HFFc6 (cell line): ENCODE measurements at regions not wholly inside any gene's neighbourhood (a gene's known extent, or its start where the extent isn't known, plus 50 kb on each side); places are given as distances from the start of the nearest gene placed in this dataset.

Experiments used
- DNase-seq: peaks from one replicate; pipeline ENCODE4 v3.0.0-alpha.2; 2018
- H3K27ac Mint-ChIP-seq: 2 replicates; pipeline ENCODE4 v1.8.0; 2020; ENCODE audit warnings: mild to moderate bottlenecking, mixed read lengths
- H3K27me3 Mint-ChIP-seq: 2 replicates; pipeline ENCODE4 v1.8.0; 2021; ENCODE audit warnings: mild to moderate bottlenecking, moderate library complexity, mixed read lengths; ENCODE audit not compliant: insufficient read depth
- H3K36me3 Mint-ChIP-seq: 2 replicates; pipeline ENCODE4 v1.8.0; 2021; ENCODE audit warnings: low read depth, mixed read lengths
- H3K4me1 Mint-ChIP-seq: 2 replicates; pipeline ENCODE4 v1.8.0; 2020; ENCODE audit warnings: low read depth, mixed read lengths
- H3K4me3 Mint-ChIP-seq: 2 replicates; pipeline ENCODE4 v1.8.0; 2020; ENCODE audit warnings: mild to moderate bottlenecking, moderate library complexity, mixed read lengths
- H3K9me3 Mint-ChIP-seq: 2 replicates; pipeline ENCODE4 v1.8.0; 2020; ENCODE audit warnings: mild to moderate bottlenecking, mixed read lengths
- TF ChIP-seq, protein P1 (sequence below): fragments of 200-600 bp; sonication (generic); IDR thresholded peaks from 2 replicates; pipeline ENCODE4 v1.5.0; 2021; ENCODE audit warnings: antibody characterized with exemption, mild to moderate bottlenecking

DNA sequence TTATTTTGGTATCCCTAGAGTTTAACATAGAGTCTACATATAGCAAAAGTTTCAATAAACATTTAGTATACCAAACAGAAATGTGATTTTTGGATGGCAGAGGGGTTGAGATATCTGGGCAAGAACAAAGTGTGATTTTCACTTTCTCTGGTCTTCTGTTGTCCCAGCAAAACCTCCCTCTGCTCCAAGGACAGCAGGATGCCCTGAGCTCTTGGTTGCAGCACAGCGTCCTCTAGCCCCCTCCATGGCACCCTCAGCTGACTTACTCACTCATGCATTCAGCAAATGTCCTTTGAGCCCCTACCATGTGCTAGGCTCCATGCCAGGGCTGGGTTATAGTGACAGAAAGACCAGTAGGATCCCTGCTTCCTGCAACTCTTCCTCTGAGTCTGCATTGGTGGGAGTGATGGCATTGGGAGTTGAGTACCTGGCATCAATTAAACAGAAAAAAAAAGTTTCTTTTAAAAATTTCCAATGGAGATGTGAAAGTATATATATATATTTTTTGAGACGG is 104.8 kb upstream of the UBL3 start:
- TF ChIP-seq, protein P1, sequence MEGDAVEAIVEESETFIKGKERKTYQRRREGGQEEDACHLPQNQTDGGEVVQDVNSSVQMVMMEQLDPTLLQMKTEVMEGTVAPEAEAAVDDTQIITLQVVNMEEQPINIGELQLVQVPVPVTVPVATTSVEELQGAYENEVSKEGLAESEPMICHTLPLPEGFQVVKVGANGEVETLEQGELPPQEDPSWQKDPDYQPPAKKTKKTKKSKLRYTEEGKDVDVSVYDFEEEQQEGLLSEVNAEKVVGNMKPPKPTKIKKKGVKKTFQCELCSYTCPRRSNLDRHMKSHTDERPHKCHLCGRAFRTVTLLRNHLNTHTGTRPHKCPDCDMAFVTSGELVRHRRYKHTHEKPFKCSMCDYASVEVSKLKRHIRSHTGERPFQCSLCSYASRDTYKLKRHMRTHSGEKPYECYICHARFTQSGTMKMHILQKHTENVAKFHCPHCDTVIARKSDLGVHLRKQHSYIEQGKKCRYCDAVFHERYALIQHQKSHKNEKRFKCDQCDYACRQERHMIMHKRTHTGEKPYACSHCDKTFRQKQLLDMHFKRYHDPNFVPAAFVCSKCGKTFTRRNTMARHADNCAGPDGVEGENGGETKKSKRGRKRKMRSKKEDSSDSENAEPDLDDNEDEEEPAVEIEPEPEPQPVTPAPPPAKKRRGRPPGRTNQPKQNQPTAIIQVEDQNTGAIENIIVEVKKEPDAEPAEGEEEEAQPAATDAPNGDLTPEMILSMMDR, result no peak
- Mint-ChIP-seq H3K27ac (no peak overlapping the region), H3K4me3 (no peak overlapping the region), H3K36me3 (no peaks in the 10 kb centered on the region), H3K9me3 (no peaks in the 10 kb centered on the region), H3K27me3 (peaks cover 2% of the 10 kb centered on the region), H3K4me1 (peaks cover 7% of the 10 kb centered on the region)
- no peak for DNase-seq

DNA sequence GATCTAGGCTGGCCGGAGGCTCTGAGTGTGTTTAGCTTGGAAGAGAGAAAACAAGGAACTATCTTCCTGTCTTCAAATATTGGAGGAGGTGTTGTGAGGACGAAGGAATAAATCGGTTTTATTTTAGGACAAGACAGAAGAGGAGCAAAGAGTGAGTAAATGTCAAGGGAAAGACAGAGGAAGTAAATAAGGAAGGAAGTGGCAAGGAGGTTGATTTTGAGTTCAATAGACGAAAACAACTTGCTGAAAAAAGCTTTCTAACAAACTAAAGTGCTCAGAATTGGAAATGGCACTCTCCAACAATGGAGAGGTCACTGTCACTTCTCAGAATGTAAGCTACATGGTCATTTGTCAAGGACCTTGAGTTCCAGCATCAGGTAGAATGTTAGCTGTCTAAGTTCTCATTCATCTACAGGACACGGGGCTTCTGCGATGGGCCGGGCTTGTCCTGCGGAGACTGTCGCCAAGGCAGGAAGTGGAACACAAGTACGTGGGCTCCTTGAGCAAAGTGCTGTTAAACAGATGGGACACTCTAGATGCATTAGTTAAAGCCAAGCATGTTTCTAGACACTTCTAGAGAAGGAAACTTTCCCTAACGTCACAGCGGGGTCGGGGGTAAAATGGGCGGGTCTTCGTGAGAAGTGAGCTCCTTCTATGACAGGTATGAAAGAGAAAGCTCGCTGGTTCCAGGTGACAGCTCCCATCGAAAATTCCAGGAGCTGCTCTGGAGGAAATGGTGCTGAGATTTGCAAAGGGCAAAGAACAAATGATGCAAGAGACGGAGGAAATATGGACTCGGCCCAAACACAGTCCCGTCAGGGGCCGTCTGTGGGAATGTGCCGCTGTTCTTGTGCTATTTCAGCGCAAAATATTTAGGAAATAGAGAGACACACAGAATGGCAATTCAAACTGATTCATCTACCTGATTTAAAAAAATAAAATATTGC is 103.9 kb upstream of the UBL3 start:
- Mint-ChIP-seq H3K9me3 (no peaks in the 10 kb centered on the region), H3K36me3 (no peaks in the 10 kb centered on the region), H3K4me1 (peaks cover 7% of the 10 kb centered on the region), H3K27ac (no peak overlapping the region), H3K4me3 (no peak overlapping the region), H3K27me3 (peaks cover 2% of the 10 kb centered on the region)
- TF ChIP-seq, protein P1, result no peak
- no peak for DNase-seq

DNA sequence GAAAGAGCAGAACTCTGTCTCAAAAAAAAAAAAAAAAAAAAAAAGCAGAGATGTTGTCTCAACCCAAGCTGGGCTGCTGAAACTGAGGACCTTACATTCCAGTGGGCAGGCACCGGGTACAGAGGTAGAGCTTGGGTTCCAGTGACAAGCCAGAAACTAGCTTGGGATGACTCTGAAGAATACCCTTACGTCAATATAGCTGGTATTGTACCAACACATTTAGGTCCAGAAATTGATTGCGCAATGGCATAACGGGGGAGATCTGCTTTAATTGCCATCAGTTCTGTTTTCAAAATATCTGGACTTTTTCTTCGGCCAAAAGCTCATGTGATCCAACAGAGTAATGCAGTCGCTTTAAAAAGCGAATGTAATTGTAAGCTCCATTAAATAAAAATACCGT is 103.1 kb upstream of the UBL3 start:
- no peaks in the 10 kb centered on the region for H3K36me3 Mint-ChIP-seq
- no peaks in the 10 kb centered on the region for H3K9me3 Mint-ChIP-seq
- no peak for DNase-seq
- H3K4me3 Mint-ChIP-seq, result no peak overlapping the region
- TF ChIP-seq, protein P1, result no peak
- peaks cover 2% of the 10 kb centered on the region for H3K27me3 Mint-ChIP-seq
- H3K4me1 Mint-ChIP-seq, result peaks cover 11% of the 10 kb centered on the region
- no peak overlapping the region for H3K27ac Mint-ChIP-seq

DNA sequence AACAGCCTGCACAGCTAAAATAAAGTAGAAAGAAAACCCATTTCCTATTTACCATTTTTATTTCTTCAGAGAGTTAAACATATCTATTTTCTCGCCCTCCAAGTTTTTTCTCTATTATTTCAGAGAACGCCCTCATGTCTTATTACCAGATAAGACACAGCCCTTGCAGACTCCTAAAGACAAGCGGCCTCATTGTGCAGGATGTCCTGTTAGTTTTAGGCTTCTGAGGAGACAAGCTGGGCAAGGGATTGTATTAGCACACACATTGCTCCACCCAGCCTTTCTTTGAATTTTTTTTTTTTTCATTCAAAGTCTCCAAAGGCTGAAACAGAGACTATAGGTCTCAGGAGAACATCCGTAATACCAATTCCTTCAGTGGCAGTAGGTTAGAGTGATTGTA is 101.8 kb upstream of the UBL3 start:
- peaks cover under 1% of the 10 kb centered on the region for H3K27me3 Mint-ChIP-seq
- no peak overlapping the region for H3K4me3 Mint-ChIP-seq
- no peak overlapping the region for H3K27ac Mint-ChIP-seq
- H3K9me3 Mint-ChIP-seq, result no peaks in the 10 kb centered on the region
- TF ChIP-seq, protein P1, result no peak
- peaks cover 11% of the 10 kb centered on the region for H3K4me1 Mint-ChIP-seq
- no peak for DNase-seq
- H3K36me3 Mint-ChIP-seq, result no peaks in the 10 kb centered on the region

DNA sequence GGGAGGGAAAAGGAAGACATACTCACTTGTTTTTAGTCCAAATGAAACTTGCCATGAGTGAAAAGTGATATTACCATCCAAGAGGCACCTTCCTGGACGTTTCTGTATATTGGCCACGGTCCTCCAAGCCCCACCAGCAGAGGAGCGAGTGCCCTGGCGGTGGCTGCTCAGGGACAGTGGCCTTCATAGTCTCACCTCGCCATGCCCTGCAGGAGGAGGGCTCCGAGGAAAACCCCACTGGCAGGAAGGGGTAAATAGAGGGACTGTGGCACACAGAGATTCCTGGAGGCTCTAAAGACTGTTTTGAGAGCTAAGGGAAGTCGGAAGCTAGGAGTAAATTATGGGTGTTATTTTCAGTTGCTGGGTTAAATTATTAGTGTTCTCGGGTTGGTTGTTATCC is 98.4 kb upstream of the UBL3 start:
- Mint-ChIP-seq H3K27ac (no peak overlapping the region), H3K36me3 (no peaks in the 10 kb centered on the region), H3K4me1 (peaks cover 10% of the 10 kb centered on the region), H3K4me3 (peak overlapping the region; percentile 48), H3K9me3 (no peaks in the 10 kb centered on the region), H3K27me3 (peaks cover 1% of the 10 kb centered on the region)
- TF ChIP-seq, protein P1, result no peak
- no peak for DNase-seq
